Calu3 (cell line): ENCODE measurements at regions not wholly inside any gene's neighbourhood (a gene's known extent, or its start where the extent isn't known, plus 50 kb on each side); places are given as distances from the start of the nearest gene placed in this dataset.
A peak's percentile ranks its signal among the peaks of the same experiment; 100 is the strongest.

Experiments used
- BruUV-seq: library from RNA; stranded (reverse); fragments of 400-500 nt; replicated peaks from 2 replicates; lab custom pipeline; 2021; lab: Mats Ljungman, UMichigan
- CTCF ChIA-PET: fragments of 300-600 bp; sonication (Branson Sonifier 250); formaldehyde crosslinking; loops from one replicate; lab custom pipeline; 2022; ENCODE audit warnings: antibody characterized with exemption; lab: Charles Lee
- DNase-seq: peaks from one replicate; pipeline ENCODE4 v3.0.0; 2022
- H3K27ac Mint-ChIP-seq: one replicate; pipeline ENCODE4 v1.8.0; 2022; ENCODE audit warnings: mixed read lengths; ENCODE audit not compliant: unreplicated experiment
- H3K27me3 Mint-ChIP-seq: one replicate; pipeline ENCODE4 v1.8.0; 2022; ENCODE audit warnings: mixed read lengths; ENCODE audit not compliant: unreplicated experiment
- H3K36me3 Mint-ChIP-seq: one replicate; pipeline ENCODE4 v1.8.0; 2022; ENCODE audit warnings: mild to moderate bottlenecking, moderate library complexity, mixed read lengths; ENCODE audit not compliant: insufficient read depth, unreplicated experiment
- H3K4me1 Mint-ChIP-seq: one replicate; pipeline ENCODE4 v1.8.0; 2022; ENCODE audit warnings: mild to moderate bottlenecking, low read depth, mixed read lengths; ENCODE audit not compliant: unreplicated experiment
- H3K4me3 Mint-ChIP-seq: one replicate; pipeline ENCODE4 v1.8.0; 2022; ENCODE audit warnings: mild to moderate bottlenecking, low read depth, moderate library complexity, mixed read lengths; ENCODE audit not compliant: unreplicated experiment
- H3K9me3 Mint-ChIP-seq: one replicate; pipeline ENCODE4 v1.8.0; 2022; ENCODE audit warnings: low read depth, mixed read lengths; ENCODE audit not compliant: unreplicated experiment
- CTCF ChIP-seq: fragments of 200-600 bp; IDR thresholded peaks from one replicate; pipeline ENCODE4 v1.8.0; 2022; ENCODE audit warnings: antibody characterized with exemption; ENCODE audit not compliant: unreplicated experiment
- intact Hi-C: fragments of 100-400 bp; cut with micrococcal nuclease; formaldehyde crosslinking; loops from one replicate; pipeline ENCODE4 v1.10.0; 2022; ENCODE audit not compliant: unreplicated experiment

- no peak for TF ChIP-seq CTCF
- H3K9me3 Mint-ChIP-seq: peaks cover 17% of the 10 kb centered on the region
Observed at GRCh38 chr19:23822735-23823134, 64.0 kb upstream of the ZNF681 start.

GRCh38 chr19:23817519-23817918 is 58.8 kb upstream of the ZNF681 start:
- CTCF ChIA-PET: no interaction called here
- peaks cover 4% of the 10 kb centered on the region for H3K36me3 Mint-ChIP-seq
- no peaks in the 10 kb centered on the region for H3K27me3 Mint-ChIP-seq
- no peak overlapping the region for H3K4me3 Mint-ChIP-seq
- H3K9me3 Mint-ChIP-seq: peaks cover 15% of the 10 kb centered on the region
- DNase-seq: no peak
- no TSS peak for BruUV-seq
- no peak for TF ChIP-seq CTCF
- intact Hi-C loops: no loop called here
- H3K4me1 Mint-ChIP-seq: peaks cover 7% of the 10 kb centered on the region
- H3K27ac Mint-ChIP-seq: no peak overlapping the region

More at GRCh38 chr19:23822735-23823134, 64.0 kb upstream of the ZNF681 start:
- CTCF ChIA-PET: no interaction called here
- Mint-ChIP-seq H3K4me1 (peaks cover 7% of the 10 kb centered on the region), H3K27me3 (no peaks in the 10 kb centered on the region), H3K4me3 (no peak overlapping the region), H3K36me3 (peaks cover 12% of the 10 kb centered on the region), H3K27ac (no peak overlapping the region)
- intact Hi-C loops: loop anchor here (5.0 kb wide), 1 partner anchor 60 kb away; a partner anchor contains a TSS
- no TSS peak for BruUV-seq
- peak; percentile 38 for DNase-seq

- TF ChIP-seq CTCF: no peak
- H3K36me3 Mint-ChIP-seq: no peaks in the 10 kb centered on the region
- CTCF ChIA-PET: interaction anchor here (0.6 to 0.9 kb wide), 2 partner anchors 18 to 347 kb away, joined by 3 to 6 read pairs; no protein-coding TSS in a partner anchor
- no peak overlapping the region for H3K27ac Mint-ChIP-seq
- H3K4me3 Mint-ChIP-seq: no peak overlapping the region
- no TSS peak for BruUV-seq
- intact Hi-C loops: no loop called here
- H3K9me3 Mint-ChIP-seq: peaks cover 7% of the 10 kb centered on the region
- H3K4me1 Mint-ChIP-seq: no peaks in the 10 kb centered on the region
- no peak for DNase-seq
- no peaks in the 10 kb centered on the region for H3K27me3 Mint-ChIP-seq
Observed at GRCh38 chr19:23810496-23810895, 51.8 kb upstream of the ZNF681 start.
